HEK293 (cell line): ENCODE measurements at regions not wholly inside any gene's neighbourhood (a gene's known extent, or its start where the extent isn't known, plus 50 kb on each side); places are given as distances from the start of the nearest gene placed in this dataset.
A peak's percentile ranks its signal among the peaks of the same experiment; 100 is the strongest.

Experiments
- CTCF ChIA-PET: fragments of 350-600 bp; formaldehyde crosslinking; extraction: SDS; loops from one replicate; lab custom pipeline; 2021; ENCODE audit warnings: antibody characterized with exemption; lab: Yijun Ruan, JAX
- POLR2A ChIA-PET: fragments of 300-600 bp; formaldehyde crosslinking; extraction: SDS; loops from one replicate; lab custom pipeline; 2020; ENCODE audit warnings: antibody characterized with exemption, inconsistent platforms; lab: Yijun Ruan, JAX
- H3K27ac ChIP-seq: fragments of 200-500 bp; sonication (Bioruptor generic); 2 replicates; pipeline ENCODE4 v1.5.1; 2014; ENCODE audit warnings: low read depth, low read length, control low read depth, inconsistent platforms; ENCODE audit errors: extremely low read depth
- H3K36me3 ChIP-seq, 2 experiments: fragments of 200-500 bp in 1 of 2; sonication (Bioruptor generic) in 1 of 2; 1 replicate in 1 of 2; 2 replicates in 1 of 2; pipeline ENCODE4 v1.5.1; 2014 to 2017; ENCODE audit warnings: inconsistent platforms in 2 of 2, low read length in 2 of 2; ENCODE audit not compliant: control insufficient read depth in 2 of 2, insufficient read depth in 1 of 2
- H3K4me1 ChIP-seq: fragments of 200-500 bp; sonication (Bioruptor generic); 2 replicates; pipeline ENCODE4 v1.5.1; 2014; ENCODE audit warnings: mild to moderate bottlenecking, low read length, inconsistent platforms; ENCODE audit not compliant: control insufficient read depth, insufficient read depth
- H3K4me3 ChIP-seq: 2 replicates; pipeline ENCODE4 v1.5.1; 2011; ENCODE audit warnings: low read depth, mild to moderate bottlenecking, control low read depth, low read length, moderate library complexity
- H3K9me3 ChIP-seq: fragments of 200-500 bp; sonication (Bioruptor generic); 2 replicates; pipeline ENCODE4 v1.5.1; 2014; ENCODE audit warnings: low read depth, low read length, inconsistent platforms; ENCODE audit not compliant: control insufficient read depth, insufficient read depth
- GLIS1 ChIP-seq: fragments of 450-650 bp; formaldehyde crosslinking; IDR thresholded peaks from 2 replicates; pipeline ENCODE4 v1.5.1; 2016; ENCODE audit warnings: missing biosample characterization, missing genetic modification characterization
- MZF1 ChIP-seq: fragments of 450-650 bp; formaldehyde crosslinking; IDR thresholded peaks from 2 replicates; pipeline ENCODE4 v1.5.1; 2017; ENCODE audit warnings: missing biosample characterization, missing genetic modification characterization, borderline replicate concordance
- PRDM1 ChIP-seq: fragments of 450-650 bp; formaldehyde crosslinking; IDR thresholded peaks from 2 replicates; pipeline ENCODE4; 2016; ENCODE audit warnings: missing biosample characterization, missing genetic modification characterization
- SP7 ChIP-seq: fragments of 450-650 bp; formaldehyde crosslinking; IDR thresholded peaks from 2 replicates; pipeline ENCODE4 v1.5.1; 2016; ENCODE audit warnings: missing biosample characterization, missing genetic modification characterization
- ZBTB17 ChIP-seq: fragments of 450-650 bp; formaldehyde crosslinking; IDR thresholded peaks from 2 replicates; pipeline ENCODE4 v1.5.1; 2016; ENCODE audit warnings: missing biosample characterization, missing genetic modification characterization
- ZBTB48 ChIP-seq: fragments of 450-650 bp; formaldehyde crosslinking; IDR thresholded peaks from 2 replicates; pipeline ENCODE4 v1.5.1; 2016; ENCODE audit warnings: missing biosample characterization, missing genetic modification characterization
- ZNF121 ChIP-seq: fragments of 450-650 bp; formaldehyde crosslinking; IDR thresholded peaks from 2 replicates; pipeline ENCODE4 v1.5.1; 2016; ENCODE audit warnings: missing biosample characterization, missing genetic modification characterization
- ZNF404 ChIP-seq: fragments of 450-650 bp; formaldehyde crosslinking; IDR thresholded peaks from 2 replicates; pipeline ENCODE4 v1.5.1; 2017; ENCODE audit warnings: missing biosample characterization, missing genetic modification characterization
- ZNF600 ChIP-seq: fragments of 450-650 bp; formaldehyde crosslinking; IDR thresholded peaks from 2 replicates; pipeline ENCODE4 v1.5.1; 2016; ENCODE audit warnings: missing biosample characterization, missing genetic modification characterization
- ZNF76 ChIP-seq: fragments of 450-650 bp; formaldehyde crosslinking; IDR thresholded peaks from 2 replicates; pipeline ENCODE4; 2016; ENCODE audit warnings: low read depth, missing biosample characterization, missing genetic modification characterization, borderline replicate concordance
- ZXDB ChIP-seq: fragments of 450-650 bp; formaldehyde crosslinking; IDR thresholded peaks from 2 replicates; pipeline ENCODE4 v1.5.1; 2016; ENCODE audit warnings: missing biosample characterization, missing genetic modification characterization
- TF ChIP-seq, protein P1 (sequence below): fragments of 450-650 bp; formaldehyde crosslinking; IDR thresholded peaks from 2 replicates; pipeline ENCODE4 v1.5.1; 2016; ENCODE audit warnings: missing biosample characterization, missing genetic modification characterization
- TF ChIP-seq, protein P2 (sequence below): fragments of 450-650 bp; IDR thresholded peaks from 2 replicates; pipeline ENCODE4 v1.5.1; 2018; ENCODE audit warnings: missing biosample characterization, missing genetic modification characterization
- TF ChIP-seq, protein P3 (sequence below): fragments of 450-650 bp; formaldehyde crosslinking; IDR thresholded peaks from 2 replicates; pipeline ENCODE4 v1.5.1; 2017; ENCODE audit warnings: missing biosample characterization, missing genetic modification characterization
- TF ChIP-seq, protein P4 (sequence below): fragments of 450-650 bp; formaldehyde crosslinking; IDR thresholded peaks from 2 replicates; pipeline ENCODE4 v1.5.1; 2016; ENCODE audit warnings: missing biosample characterization, missing genetic modification characterization
- TF ChIP-seq, protein P5 (sequence below): fragments of 450-650 bp; formaldehyde crosslinking; IDR thresholded peaks from 2 replicates; pipeline ENCODE4 v1.5.1; 2016; ENCODE audit warnings: missing biosample characterization, missing genetic modification characterization
- TF ChIP-seq, protein P6 (sequence below): fragments of 450-650 bp; formaldehyde crosslinking; IDR thresholded peaks from 2 replicates; pipeline ENCODE4 v1.5.1; 2016; ENCODE audit warnings: missing biosample characterization, missing genetic modification characterization

DNA sequence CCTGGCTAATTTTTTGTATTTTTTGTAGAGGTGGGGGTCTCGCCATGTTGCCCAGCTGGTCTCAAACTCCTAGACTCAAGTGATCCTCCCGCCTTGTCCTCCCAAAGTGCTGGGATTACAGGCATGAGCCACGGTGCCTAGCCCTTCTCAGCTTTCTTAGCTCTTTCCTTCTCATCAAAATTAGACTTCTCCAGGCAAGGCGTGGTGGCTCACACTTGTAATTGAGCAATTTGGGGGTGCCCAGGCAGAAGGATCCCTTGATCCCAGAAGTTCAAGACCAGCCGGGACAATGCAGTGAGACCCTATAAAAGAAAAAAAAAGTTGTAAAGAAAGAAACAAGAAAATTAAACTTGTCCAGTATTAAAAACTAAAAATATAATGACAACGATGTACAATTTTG is 112.6 kb upstream of the ERRFI1 start:
- H3K36me3 ChIP-seq, result no peaks in the 10 kb centered on the region
- ChIA-PET POLR2A (interaction anchor here (0.6 kb wide), 2 partner anchors 12 to 302 kb away, joined by 3 to 5 read pairs; no protein-coding TSS in a partner anchor), CTCF (interaction anchor here (0.6 to 1.9 kb wide), 2 partner anchors 26 to 121 kb away, joined by 4 to 10 read pairs; no protein-coding TSS in a partner anchor)
- TF ChIP-seq, protein P1, sequence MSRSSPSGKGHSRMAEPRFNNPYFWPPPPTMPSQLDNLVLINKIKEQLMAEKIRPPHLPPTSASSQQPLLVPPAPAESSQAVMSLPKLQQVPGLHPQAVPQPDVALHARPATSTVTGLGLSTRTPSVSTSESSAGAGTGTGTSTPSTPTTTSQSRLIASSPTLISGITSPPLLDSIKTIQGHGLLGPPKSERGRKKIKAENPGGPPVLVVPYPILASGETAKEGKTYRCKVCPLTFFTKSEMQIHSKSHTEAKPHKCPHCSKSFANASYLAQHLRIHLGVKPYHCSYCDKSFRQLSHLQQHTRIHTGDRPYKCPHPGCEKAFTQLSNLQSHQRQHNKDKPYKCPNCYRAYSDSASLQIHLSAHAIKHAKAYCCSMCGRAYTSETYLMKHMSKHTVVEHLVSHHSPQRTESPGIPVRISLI (tag by site-specific recombination), result no peak
- TF ChIP-seq, protein P2, sequence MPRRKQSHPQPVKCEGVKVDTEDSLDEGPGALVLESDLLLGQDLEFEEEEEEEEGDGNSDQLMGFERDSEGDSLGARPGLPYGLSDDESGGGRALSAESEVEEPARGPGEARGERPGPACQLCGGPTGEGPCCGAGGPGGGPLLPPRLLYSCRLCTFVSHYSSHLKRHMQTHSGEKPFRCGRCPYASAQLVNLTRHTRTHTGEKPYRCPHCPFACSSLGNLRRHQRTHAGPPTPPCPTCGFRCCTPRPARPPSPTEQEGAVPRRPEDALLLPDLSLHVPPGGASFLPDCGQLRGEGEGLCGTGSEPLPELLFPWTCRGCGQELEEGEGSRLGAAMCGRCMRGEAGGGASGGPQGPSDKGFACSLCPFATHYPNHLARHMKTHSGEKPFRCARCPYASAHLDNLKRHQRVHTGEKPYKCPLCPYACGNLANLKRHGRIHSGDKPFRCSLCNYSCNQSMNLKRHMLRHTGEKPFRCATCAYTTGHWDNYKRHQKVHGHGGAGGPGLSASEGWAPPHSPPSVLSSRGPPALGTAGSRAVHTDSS, result no peak
- peak; percentile 75 for TF ChIP-seq ZNF121 (tag by site-specific recombination)
- peaks cover 6% of the 10 kb centered on the region for H3K4me1 ChIP-seq
- H3K27ac ChIP-seq, result no peak overlapping the region
- no peak overlapping the region for H3K4me3 ChIP-seq
- H3K9me3 ChIP-seq, result no peaks in the 10 kb centered on the region

DNA sequence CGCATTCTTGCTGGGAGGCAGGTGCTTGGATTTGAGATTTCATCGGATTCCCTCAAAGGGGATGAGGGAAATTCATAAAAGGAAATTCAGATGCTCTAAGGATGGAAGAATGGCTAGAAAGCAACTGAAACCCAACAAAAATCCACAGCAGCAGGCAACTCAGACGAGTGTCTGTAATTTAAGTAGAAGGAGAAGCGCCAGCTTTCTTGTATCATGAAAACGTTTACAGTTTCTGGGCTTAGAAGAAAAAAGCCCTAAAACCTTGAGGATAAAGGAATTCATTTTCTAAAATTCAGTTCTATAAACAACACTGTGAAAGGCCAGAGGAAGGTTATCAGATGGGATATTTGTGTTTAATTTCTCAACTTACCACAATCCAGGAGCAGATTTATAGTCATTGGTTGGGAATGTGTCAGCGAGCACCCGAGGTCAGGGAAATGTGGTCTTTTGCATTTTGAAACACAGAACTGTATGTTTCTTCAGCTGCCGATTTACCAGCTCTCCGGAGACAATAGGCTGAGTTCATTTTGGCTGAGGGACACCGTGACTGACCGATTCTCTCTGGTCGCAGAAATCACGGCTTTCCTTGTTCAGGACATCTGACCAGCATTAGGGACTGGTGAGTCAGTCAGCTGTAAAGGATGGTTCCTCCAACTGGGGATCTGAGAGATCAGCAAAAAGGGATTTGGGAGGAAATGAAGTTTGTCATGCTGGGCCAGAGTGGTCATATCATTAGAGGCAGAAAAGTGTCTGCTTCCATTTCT is 111.6 kb upstream of the ERRFI1 start:
- POLR2A ChIA-PET, result interaction anchor here (0.6 to 1.1 kb wide), 3 partner anchors 10 to 136 kb away, joined by 3 to 6 read pairs (median 4); no protein-coding TSS in a partner anchor
- Histone ChIP-seq H3K27ac (peak overlapping the region; percentile 8; the same call in 1 of the 2 replicates), H3K36me3 (no peaks in the 10 kb centered on the region), H3K9me3 (no peaks in the 10 kb centered on the region), H3K4me1 (peaks cover 9% of the 10 kb centered on the region), H3K4me3 (no peak overlapping the region)
- CTCF ChIA-PET, result interaction anchor here (0.8 to 2.3 kb wide), 4 partner anchors 9 to 177 kb away, joined by 3 to 5 read pairs (median 4); no protein-coding TSS in a partner anchor
- TF ChIP-seq ZBTB48 (tag by site-specific recombination) (0 out of 2 replicates have a peak, but pooled peaks have one; percentile 37), ZBTB17 (tag by site-specific recombination) (peak; percentile 44; the same call in 1 of the 2 replicates), ZNF404 (tag by site-specific recombination) (no peak), MZF1 (tag by site-specific recombination) (peak; percentile 99), ZNF600 (tag by site-specific recombination) (peak; percentile 43; the same call in 1 of the 2 replicates), ZXDB (tag by site-specific recombination) (peak; percentile 41; the same call in 1 of the 2 replicates)
- TF ChIP-seq, protein P3, sequence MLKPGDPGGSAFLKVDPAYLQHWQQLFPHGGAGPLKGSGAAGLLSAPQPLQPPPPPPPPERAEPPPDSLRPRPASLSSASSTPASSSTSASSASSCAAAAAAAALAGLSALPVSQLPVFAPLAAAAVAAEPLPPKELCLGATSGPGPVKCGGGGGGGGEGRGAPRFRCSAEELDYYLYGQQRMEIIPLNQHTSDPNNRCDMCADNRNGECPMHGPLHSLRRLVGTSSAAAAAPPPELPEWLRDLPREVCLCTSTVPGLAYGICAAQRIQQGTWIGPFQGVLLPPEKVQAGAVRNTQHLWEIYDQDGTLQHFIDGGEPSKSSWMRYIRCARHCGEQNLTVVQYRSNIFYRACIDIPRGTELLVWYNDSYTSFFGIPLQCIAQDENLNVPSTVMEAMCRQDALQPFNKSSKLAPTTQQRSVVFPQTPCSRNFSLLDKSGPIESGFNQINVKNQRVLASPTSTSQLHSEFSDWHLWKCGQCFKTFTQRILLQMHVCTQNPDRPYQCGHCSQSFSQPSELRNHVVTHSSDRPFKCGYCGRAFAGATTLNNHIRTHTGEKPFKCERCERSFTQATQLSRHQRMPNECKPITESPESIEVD, result peak; percentile 52
- TF ChIP-seq, protein P4, sequence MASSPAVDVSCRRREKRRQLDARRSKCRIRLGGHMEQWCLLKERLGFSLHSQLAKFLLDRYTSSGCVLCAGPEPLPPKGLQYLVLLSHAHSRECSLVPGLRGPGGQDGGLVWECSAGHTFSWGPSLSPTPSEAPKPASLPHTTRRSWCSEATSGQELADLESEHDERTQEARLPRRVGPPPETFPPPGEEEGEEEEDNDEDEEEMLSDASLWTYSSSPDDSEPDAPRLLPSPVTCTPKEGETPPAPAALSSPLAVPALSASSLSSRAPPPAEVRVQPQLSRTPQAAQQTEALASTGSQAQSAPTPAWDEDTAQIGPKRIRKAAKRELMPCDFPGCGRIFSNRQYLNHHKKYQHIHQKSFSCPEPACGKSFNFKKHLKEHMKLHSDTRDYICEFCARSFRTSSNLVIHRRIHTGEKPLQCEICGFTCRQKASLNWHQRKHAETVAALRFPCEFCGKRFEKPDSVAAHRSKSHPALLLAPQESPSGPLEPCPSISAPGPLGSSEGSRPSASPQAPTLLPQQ, result no peak

DNA sequence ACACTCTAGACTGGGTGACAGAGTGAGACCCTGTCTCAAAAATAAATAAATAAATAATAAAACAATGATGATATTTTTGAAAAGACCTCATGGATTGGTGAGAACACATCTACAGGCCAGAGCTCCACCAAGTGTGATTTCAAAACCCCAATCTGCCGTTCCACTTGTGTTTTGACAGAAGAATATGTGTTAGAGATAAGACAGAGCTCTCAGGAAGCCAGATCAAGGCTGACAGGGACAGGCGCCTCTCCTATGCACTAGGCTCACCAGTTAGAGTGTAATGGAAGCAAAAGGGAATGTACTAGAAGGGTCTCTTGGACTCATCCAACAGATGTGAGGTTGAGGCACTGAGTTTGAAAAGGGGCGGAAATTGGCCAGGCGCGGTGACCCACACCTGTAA is 110.7 kb upstream of the ERRFI1 start:
- Histone ChIP-seq H3K4me3 (no peak overlapping the region), H3K4me1 (peaks cover 9% of the 10 kb centered on the region), H3K9me3 (no peaks in the 10 kb centered on the region), H3K27ac (no peak overlapping the region), H3K36me3 (no peaks in the 10 kb centered on the region)
- POLR2A ChIA-PET, result no interaction called here
- CTCF ChIA-PET, result interaction anchor here (2.3 kb wide), 1 partner anchor 178 kb away, joined by 5 read pairs; no protein-coding TSS in a partner anchor
- TF ChIP-seq, protein P5, sequence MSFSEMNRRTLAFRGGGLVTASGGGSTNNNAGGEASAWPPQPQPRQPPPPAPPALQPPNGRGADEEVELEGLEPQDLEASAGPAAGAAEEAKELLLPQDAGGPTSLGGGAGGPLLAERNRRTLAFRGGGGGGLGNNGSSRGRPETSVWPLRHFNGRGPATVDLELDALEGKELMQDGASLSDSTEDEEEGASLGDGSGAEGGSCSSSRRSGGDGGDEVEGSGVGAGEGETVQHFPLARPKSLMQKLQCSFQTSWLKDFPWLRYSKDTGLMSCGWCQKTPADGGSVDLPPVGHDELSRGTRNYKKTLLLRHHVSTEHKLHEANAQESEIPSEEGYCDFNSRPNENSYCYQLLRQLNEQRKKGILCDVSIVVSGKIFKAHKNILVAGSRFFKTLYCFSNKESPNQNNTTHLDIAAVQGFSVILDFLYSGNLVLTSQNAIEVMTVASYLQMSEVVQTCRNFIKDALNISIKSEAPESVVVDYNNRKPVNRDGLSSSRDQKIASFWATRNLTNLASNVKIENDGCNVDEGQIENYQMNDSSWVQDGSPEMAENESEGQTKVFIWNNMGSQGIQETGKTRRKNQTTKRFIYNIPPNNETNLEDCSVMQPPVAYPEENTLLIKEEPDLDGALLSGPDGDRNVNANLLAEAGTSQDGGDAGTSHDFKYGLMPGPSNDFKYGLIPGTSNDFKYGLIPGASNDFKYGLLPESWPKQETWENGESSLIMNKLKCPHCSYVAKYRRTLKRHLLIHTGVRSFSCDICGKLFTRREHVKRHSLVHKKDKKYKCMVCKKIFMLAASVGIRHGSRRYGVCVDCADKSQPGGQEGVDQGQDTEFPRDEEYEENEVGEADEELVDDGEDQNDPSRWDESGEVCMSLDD (tag by site-specific recombination), result no peak
- TF ChIP-seq ZNF76 (tag by site-specific recombination) (no peak), GLIS1 (no peak), SP7 (tag by site-specific recombination) (no peak), PRDM1 (tag by site-specific recombination) (no peak)
- TF ChIP-seq, protein P6, sequence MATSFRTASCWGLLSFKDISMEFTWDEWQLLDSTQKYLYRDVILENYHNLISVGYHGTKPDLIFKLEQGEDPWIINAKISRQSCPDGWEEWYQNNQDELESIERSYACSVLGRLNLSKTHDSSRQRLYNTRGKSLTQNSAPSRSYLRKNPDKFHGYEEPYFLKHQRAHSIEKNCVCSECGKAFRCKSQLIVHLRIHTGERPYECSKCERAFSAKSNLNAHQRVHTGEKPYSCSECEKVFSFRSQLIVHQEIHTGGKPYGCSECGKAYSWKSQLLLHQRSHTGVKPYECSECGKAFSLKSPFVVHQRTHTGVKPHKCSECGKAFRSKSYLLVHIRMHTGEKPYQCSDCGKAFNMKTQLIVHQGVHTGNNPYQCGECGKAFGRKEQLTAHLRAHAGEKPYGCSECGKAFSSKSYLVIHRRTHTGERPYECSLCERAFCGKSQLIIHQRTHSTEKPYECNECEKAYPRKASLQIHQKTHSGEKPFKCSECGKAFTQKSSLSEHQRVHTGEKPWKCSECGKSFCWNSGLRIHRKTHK (tag by site-specific recombination), result no peak
